ENCODE measurements at regions not wholly inside any gene's neighbourhood (a gene's known extent, or its start where the extent isn't known, plus 50 kb on each side); places are given as distances from the start of the nearest gene placed in this dataset.
"Not testable (repeated sequence)": the region's sequence is repeated elsewhere in the genome, so short reads cannot be mapped to it uniquely, and the experiment has no call there.

DNA sequence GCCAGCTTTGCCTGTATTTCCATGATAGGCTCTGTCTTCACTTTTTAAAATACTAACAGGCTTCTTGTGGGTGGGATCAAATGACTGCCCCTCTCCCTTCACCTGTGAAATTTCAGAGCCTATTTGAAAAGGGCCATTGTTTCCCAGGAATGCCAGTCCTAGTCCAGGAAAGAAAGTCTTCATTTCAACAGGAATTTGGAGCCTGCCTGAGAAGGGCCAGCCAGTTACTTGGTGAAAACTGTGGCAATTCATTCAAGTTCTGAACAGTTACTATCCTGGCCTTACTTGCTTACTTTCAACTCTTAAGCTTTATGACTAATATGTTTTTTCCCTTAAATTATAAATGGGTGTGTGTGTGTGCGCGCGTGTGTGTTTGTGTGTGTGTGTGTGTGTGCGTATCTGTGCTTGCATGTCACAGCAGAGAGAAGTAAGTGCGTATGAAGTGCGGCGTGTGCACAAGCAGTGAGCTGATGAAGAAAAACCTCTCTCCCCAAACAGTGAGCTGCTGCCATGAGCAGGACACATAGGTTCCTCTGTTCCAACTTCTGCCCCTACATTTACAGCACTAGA, 67.5 kb upstream of the RNPC3 start:
- POLR2A ChIA-PET = no interaction called here
- Mint-ChIP-seq H3K9me3 (no peaks in the 10 kb centered on the region), H3K36me3 (ENCODE audit: low read depth) (no peaks in the 10 kb centered on the region), H3K4me3 (no peak overlapping the region), H3K27ac (no peak overlapping the region), H3K27me3 (no peaks in the 10 kb centered on the region), H3K4me1 (no peaks in the 10 kb centered on the region)
- TF ChIP-seq, protein P1, sequence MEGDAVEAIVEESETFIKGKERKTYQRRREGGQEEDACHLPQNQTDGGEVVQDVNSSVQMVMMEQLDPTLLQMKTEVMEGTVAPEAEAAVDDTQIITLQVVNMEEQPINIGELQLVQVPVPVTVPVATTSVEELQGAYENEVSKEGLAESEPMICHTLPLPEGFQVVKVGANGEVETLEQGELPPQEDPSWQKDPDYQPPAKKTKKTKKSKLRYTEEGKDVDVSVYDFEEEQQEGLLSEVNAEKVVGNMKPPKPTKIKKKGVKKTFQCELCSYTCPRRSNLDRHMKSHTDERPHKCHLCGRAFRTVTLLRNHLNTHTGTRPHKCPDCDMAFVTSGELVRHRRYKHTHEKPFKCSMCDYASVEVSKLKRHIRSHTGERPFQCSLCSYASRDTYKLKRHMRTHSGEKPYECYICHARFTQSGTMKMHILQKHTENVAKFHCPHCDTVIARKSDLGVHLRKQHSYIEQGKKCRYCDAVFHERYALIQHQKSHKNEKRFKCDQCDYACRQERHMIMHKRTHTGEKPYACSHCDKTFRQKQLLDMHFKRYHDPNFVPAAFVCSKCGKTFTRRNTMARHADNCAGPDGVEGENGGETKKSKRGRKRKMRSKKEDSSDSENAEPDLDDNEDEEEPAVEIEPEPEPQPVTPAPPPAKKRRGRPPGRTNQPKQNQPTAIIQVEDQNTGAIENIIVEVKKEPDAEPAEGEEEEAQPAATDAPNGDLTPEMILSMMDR (IDR thresholded peaks at IDR 0.05) = no peak
- ATAC-seq (ENCODE audit: low read depth) (no peak), DNase-seq (no peak)
- CTCF ChIA-PET = no interaction called here
- intact Hi-C loops (cut with micrococcal nuclease) = no loop called here

DNA sequence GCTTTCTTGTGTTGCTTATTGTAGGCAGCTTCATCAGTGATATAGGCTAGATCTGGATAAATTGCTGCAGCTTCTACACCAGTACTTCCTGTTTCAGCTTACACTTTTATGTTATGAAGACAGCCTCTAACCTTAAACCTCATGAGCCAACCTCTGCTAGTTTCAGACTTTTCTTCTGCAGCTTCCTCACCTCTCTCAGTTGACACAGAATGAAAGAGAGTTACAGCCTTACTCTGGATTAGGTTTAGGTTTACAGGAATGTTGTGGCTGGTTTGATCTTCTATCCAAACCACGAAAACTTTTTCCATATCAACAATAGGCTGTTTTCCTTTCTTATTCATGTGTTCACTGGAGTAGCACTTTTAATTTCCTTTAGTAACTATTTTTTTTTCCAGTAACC, 76.9 kb upstream of the RNPC3 start:
- no peaks in the 10 kb centered on the region for H3K27me3 Mint-ChIP-seq
- H3K4me3 Mint-ChIP-seq = no peak overlapping the region
- ATAC-seq (ENCODE audit: low read depth) = no peak
- H3K9me3 Mint-ChIP-seq = no peaks in the 10 kb centered on the region
- H3K4me1 Mint-ChIP-seq = no peaks in the 10 kb centered on the region
- DNase-seq = no peak
- CTCF ChIA-PET = interaction anchor here (1.4 kb wide), 1 partner anchor 13 kb away, joined by 3 read pairs; no protein-coding TSS in a partner anchor
- POLR2A ChIA-PET = no interaction called here
- intact Hi-C loops (cut with micrococcal nuclease) = no loop called here
- TF ChIP-seq, protein P1 (IDR thresholded peaks at IDR 0.05) = no peak
- no peaks in the 10 kb centered on the region for H3K36me3 Mint-ChIP-seq (ENCODE audit: low read depth)
- H3K27ac Mint-ChIP-seq = no peak overlapping the region

DNA sequence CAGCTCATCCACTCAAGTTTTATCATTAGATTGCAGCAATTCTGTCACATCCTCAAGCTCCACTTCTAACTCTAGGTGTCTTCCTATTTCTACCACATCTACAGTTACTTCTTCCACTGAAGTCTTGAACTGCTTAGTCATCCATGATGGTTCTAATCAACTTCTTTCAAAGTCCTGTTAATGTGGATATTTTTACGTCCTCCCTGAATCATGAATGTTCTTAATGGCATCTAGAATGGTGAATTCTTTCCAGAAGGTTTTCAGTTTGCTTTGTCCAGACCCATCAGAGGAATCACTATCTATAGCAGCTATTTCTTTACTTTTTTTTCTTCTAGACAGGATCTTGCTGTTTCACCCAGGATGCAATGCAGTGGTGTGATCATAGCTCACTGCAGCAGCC, 78.0 kb upstream of the RNPC3 start:
- Mint-ChIP-seq H3K9me3 (no peaks in the 10 kb centered on the region), H3K36me3 (ENCODE audit: low read depth) (no peaks in the 10 kb centered on the region), H3K4me1 (no peaks in the 10 kb centered on the region), H3K4me3 (no peak overlapping the region), H3K27ac (no peak overlapping the region), H3K27me3 (no peaks in the 10 kb centered on the region)
- TF ChIP-seq, protein P1 (IDR thresholded peaks at IDR 0.05) = no peak
- POLR2A ChIA-PET = no interaction called here
- ATAC-seq (ENCODE audit: low read depth) (no peak), DNase-seq (no peak)
- intact Hi-C loops (cut with micrococcal nuclease) = no loop called here
- CTCF ChIA-PET = interaction anchor here (0.9 to 1.4 kb wide), 2 partner anchors 14 to 1927 kb away, joined by 3 to 4 read pairs; no protein-coding TSS in a partner anchor

DNA sequence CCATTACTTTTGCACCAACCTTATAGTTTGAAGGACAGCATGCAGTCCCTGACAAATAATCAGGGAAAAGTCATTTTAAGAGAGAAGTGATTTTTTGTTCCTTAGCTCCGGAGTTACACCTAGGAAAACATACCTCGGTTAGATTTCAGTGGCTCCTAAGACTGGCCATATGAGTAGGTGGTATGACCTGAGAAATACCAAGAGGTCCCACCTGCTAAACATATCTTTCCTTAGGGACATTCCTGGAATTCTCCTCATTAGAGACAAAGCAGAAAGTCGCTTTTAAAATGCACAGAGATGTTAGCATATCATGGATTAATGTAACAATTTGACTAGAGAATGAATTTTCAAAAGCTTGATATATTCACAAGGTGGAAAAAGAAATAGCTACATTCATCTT, 84.2 kb upstream of the RNPC3 start:
- TF ChIP-seq, protein P1 (IDR thresholded peaks at IDR 0.05) = no peak
- POLR2A ChIA-PET = no interaction called here
- CTCF ChIA-PET = no interaction called here
- Mint-ChIP-seq H3K27ac (no peak overlapping the region), H3K4me3 (no peak overlapping the region), H3K36me3 (ENCODE audit: low read depth) (no peaks in the 10 kb centered on the region), H3K9me3 (no peaks in the 10 kb centered on the region), H3K4me1 (no peaks in the 10 kb centered on the region), H3K27me3 (no peaks in the 10 kb centered on the region)
- no peak for ATAC-seq (ENCODE audit: low read depth)
- DNase-seq = no peak
- intact Hi-C loops (cut with micrococcal nuclease) = no loop called here

DNA sequence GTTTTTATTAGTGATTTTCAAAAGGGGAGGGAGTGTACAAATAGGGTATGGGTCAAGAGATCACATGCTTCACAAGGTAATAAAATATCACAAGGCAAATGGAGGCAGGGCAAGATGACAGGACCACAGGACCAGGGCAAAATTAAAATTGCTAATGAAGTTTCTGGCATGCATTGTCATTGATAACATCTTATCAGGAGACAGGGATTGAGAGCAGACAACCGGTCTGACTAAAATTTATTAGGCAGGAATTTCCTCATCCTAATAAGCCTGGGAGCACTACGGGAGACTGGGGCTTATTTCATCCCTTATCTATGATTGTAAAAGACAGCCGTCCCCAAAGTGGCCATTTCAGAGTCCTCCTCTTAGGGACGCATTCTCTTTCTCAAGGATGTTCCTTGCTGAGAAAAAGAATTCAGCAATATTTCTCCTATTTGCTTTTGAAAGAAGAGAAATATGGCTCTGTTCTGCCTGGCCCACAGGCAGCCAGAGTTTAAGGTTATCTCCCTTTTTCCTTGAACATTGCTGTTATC, 88.9 kb upstream of the RNPC3 start:
- CTCF ChIA-PET; H3K36me3 Mint-ChIP-seq (ENCODE audit: low read depth); H3K9me3 Mint-ChIP-seq; ATAC-seq (ENCODE audit: low read depth); H3K4me3 Mint-ChIP-seq; DNase-seq; H3K27me3 Mint-ChIP-seq; H3K4me1 Mint-ChIP-seq; H3K27ac Mint-ChIP-seq; intact Hi-C loops (cut with micrococcal nuclease); POLR2A ChIA-PET: not testable (repeated sequence)

DNA sequence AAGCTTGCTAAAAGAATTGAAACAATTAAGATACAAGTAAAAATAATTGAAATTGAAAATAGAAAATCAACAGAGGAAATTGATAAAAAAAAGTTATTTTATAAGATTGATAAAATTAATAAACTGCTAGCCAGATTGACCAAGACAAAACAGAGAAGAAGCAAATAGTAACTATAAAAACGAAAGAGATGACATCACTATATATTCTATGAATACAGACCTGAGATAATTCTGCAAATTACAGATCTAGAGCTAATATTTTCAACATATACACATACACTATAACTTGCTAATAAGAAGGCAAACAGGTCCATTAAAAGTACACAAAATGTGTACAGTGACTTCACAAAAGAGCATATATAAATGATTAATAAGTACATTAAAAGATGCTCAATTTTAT, 90.1 kb upstream of the RNPC3 start:
- intact Hi-C loops (cut with micrococcal nuclease) = no loop called here
- no peaks in the 10 kb centered on the region for H3K4me1 Mint-ChIP-seq
- no peak overlapping the region for H3K4me3 Mint-ChIP-seq
- no peaks in the 10 kb centered on the region for H3K36me3 Mint-ChIP-seq (ENCODE audit: low read depth)
- no peak overlapping the region for H3K27ac Mint-ChIP-seq
- POLR2A ChIA-PET = no interaction called here
- ATAC-seq (ENCODE audit: low read depth) (no peak), DNase-seq (no peak)
- H3K9me3 Mint-ChIP-seq = no peaks in the 10 kb centered on the region
- CTCF ChIA-PET = no interaction called here
- no peaks in the 10 kb centered on the region for H3K27me3 Mint-ChIP-seq
- TF ChIP-seq, protein P1 (IDR thresholded peaks at IDR 0.05) = no peak

Data from activated B cell treated with CpG ODN at 0.5 μM for 24 hours (primary cell).